Activated CD8-positive, alpha-beta memory T cell treated with anti-CD3 and anti-CD28 coated beads for 24 hours (primary cell): ENCODE measurements at regions not wholly inside any gene's neighbourhood (a gene's known extent, or its start where the extent isn't known, plus 50 kb on each side); places are given as distances from the start of the nearest gene placed in this dataset.
"Not testable (repeated sequence)": the region's sequence is repeated elsewhere in the genome, so short reads cannot be mapped to it uniquely, and the experiment has no call there.

ENCODE experiments used
- DNase-seq: peaks from one replicate; pipeline ENCODE4 v3.0.0-alpha.2; 2020

DNA sequence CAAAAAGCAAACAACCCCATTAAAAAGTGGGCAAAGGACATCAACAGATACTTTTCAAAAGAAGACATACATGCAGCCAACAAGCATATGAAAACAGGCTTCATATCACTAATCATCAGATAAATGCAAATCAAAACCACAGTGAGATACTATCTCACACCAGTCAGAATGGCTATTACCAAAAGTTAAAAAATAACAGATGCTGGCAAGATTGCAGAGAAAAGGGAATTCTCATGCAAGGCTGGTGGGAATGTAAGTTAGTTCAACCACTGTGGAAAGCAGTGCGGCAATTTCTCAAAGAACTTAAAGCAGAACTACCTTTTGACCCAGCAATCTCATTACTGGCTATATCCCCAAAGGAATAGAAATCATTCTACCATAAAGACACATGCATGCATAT lies 260.8 kb downstream of the C11orf87 start:
- not testable (repeated sequence) for DNase-seq

DNA sequence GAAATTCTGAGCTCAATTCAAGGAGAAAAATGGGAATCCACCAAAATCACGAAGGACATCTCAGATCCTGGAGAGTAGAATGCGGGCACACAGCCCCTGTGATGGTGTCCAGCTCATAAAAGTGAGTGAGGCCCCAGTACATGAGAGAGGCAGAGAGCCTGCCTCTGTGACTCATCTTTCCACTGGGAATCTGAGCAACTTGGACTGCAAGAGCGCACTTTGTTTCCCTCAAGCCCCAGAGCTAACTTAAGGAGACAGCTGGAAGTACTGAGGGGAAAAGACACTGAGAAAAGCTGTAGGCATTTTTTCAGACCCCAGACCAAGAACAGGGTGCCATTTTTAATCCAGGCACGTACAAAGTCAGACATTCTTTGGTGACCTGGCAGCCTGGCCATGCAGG lies 273.7 kb downstream of the C11orf87 start:
- DNase-seq, result no peak

DNA sequence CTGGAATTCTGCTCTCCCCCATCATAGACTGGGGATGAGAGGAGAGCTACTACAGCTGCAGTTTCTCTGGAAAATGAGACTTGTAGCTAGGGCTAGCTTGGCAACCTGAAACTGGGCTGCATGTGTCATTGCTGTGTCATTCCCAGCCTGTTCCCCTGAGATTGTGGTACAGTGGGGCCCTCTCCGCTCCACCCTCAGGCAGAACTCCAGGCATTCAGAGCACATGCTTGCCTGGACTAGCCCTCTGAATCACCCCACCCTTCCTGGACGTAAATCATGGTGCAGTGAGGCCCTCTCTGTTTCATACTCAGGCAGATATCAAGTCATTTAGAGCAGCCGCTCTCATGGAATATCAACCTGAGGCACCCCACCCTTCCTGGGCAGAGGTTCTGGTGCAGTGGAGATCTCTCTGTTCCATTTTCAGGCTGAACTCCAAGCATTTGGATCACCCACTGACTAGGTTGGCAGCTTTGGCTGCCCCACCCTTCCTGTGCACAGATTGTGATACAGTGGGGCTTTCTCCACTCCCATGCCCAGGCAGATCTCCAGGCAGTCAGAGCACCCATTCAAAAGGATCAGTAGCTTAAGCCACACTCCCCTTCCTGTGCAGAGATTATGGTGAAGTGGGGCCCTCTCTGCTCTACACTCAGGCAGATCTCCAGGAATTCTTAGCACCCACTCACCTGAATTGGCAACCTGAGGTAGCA lies 274.4 kb downstream of the C11orf87 start:
- no peak for DNase-seq

DNA sequence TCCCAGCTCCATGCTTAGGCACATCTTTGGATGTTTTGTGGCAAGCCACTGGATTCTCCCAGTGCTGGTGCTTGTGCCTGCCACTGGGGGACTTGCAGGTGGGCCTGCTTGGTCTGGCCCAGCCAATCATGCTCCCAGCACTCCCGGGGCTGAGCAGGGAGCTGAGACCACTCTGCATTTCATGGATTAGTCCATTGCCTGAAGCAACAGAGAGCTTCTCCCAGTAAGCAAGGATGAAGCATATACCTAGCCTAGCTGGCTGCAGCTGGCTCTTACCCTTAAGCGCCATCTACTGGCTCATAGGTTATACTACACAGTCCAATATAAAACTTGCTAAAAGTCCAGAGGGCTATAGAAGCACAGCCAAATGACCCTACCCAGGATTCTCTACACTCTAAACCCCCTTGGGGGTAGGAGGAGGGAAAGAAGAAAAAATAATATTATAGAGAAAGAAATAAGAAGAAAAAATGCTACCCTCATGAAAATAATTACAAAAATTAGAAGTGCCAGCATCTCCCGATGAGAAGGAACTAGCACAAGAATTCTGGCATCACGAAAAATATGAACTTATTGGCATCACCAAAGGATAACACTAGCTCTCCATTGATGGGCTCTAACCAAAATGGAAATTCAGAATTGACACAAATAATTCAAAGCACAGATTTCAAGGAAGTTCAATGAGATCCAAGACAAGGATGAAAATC lies 275.3 kb downstream of the C11orf87 start:
- DNase-seq, result no peak

DNA sequence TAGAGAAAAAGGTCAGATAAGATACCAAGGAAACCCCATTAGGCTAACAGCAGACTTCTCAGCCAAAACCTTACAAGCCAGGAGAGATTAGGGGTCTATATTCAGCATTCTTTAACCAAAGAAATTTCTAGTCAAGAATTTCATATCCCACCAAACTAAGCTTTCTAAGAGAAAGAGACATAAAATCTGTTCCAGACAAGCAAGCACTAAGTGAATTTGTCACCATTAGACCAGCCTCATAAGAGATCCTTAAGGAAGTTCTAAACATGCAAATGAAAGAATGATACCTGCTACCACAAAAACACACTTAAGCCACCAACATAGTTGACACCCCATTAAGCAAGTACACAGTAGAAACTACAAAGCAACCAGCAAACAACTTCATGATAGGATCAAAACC lies 276.2 kb downstream of the C11orf87 start:
- DNase-seq, result no peak

DNA sequence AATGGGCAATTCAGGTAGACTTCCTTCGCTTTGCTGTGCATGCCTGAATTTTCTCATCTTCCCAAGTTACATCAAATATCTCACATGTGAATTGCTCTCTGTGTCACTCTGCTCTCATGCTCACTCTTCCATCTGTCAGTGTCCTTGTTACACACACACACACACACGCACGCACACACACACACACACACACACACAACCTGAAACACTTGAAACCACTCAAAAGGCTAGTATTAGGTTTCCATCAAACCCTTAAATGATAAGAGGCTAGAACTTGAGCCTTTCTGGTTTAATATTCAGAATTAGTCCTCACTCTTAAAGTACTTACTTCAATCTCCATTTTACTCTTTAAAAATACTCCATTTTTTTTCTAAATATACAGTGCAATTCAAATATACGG lies 282.4 kb downstream of the C11orf87 start:
- DNase-seq, result no peak

DNA sequence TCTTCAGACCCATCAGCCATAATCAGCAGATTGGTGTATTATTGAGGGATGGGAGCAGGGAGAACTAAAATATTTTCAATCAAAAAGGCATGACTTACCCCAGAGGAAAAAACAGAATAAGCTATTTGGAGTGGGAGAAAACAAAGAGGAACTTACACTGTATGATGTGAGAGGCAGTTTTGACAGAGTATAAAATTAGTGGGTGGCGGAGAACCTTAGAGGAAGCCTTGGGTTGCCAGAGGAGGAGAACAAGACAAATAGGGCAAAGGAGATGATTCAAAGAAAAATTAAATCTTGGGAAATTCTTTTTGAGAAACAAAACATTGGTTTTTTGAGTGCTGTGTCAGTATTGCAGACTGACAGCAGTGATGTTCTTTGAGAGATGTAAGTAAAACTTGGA lies 285.0 kb downstream of the C11orf87 start:
- no peak for DNase-seq

DNA sequence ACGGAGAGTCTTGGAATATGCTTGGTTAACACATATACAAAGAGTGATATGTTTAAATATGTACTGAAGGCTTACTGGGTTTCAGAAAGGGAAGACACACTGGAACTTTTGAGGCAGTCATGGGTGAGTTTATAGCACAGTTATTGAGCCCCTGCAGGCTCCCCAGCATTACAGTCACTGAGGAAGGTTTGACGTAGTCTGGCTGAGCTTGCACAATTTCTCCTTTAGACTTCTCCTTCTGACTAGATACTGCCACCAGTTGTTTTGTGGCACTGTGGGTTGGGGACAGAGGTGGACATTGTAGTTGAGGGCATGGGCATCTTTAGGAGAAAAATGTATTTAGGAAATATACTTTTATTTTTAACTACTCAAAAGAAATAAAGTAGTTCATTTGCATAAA lies 285.4 kb downstream of the C11orf87 start:
- no peak for DNase-seq

DNA sequence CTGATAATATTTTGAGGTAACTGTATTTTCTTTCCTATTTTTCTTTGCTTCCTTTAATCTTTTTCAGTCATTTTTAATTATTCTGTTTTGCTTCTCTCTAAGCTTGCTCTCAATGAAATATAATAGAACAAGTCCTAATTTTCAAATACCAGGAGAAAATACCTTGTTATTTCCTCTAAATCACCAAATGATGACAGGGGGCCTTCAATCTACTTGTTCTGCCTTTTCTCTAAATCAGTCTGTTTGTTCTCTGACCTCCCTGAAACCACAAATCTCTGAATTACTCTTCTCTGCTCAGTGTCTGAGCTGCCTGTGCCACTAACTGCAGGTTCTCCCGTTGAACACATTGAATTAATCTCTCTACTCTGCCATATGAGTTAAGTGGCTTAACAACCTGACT lies 286.2 kb downstream of the C11orf87 start:
- no peak for DNase-seq

DNA sequence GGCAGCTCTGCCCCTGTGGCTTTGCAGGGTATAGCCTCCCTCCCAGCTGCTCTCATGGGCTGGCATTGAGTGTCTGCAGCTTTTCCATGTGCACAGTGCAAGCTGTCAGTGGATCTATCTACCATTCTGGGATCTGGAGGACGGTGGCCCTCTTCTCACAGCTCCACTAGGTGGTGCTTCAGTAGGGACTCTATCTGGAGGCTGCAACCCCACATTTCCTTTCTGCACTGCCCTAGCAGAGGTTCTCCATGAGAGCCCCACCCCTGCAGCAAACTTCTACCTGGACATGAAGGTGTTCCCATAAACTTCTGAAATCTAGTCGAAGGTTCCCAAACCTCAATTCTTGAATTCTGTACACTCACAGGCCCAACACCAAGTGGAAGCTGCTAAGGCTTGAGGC lies 292.5 kb downstream of the C11orf87 start:
- not testable (repeated sequence) for DNase-seq

DNA sequence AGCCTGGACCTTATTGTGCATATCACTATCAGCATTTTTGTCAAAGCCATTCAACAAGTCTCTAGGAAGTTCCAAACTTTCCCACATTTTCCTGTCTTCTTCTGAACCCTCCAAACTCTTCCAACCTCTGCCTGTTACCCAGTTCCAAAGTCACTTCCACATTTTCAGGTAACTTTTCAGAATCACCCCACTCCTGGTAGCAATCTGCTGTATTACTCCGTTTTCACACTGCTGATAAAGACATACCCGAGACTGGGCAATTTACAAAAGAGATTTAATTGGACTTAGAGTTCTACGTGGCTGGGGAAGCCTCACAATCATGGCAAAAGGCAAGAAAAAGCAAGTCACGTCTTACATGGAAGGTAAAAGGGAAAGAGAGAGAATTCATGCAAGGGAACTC lies 293.4 kb downstream of the C11orf87 start:
- DNase-seq, result not testable (repeated sequence)

DNA sequence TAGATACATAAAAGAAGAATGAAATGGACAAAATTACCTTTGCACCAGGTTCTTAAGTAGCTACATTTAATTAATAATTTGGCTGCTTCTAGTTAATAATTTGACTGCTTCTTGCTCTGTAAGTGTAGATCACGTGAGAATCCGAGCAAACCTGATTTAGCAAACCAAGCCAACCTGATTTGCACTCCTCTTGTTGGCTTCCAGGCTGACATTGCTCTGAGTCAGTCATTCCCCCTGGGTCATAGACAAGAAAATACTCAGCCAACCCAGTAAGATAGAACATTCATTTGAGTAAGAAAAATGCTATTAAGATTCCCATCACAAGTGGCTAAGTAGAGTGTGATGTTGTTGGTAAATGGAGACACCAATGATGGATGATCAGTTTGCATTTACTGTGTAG lies 304.1 kb downstream of the C11orf87 start:
- no peak for DNase-seq

DNA sequence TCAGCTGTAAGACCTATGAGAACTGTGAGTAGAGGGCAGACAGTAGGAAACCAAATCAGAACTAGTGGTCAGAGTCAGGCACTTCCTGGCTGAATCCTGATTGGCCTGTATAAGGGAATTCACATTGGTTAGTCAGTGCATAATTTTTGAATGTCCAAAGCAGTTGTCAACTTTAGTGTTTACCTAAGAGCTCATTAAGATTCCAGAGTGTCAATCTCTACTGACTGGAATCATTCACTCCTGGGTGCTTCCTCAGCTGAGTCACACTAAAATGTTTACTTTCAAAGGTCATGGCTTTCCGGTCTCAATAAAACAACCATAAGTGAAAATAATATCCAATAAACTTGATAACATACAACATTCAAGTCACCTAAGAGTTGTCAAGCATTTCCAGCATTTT lies 306.1 kb downstream of the C11orf87 start:
- DNase-seq, result no peak

DNA sequence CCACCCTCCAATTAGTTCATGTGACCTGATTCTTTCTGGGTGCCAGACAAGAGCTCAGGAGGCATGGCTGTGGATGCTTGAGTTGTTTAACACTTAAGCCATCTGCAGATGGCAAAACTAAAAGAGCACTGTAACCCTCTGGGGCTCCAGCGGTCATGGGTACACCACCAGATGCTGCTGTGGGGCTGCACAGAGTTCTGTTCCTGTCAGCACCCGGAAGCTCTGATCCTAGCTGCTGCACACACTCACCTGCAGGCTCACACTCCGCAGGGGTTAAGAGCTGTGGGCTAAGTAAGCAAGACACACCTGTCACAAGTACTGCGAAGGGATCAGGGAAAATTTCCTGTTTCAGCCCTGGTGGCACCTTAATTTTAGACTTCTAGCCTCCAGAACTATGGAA lies 307.8 kb downstream of the C11orf87 start:
- no peak for DNase-seq

DNA sequence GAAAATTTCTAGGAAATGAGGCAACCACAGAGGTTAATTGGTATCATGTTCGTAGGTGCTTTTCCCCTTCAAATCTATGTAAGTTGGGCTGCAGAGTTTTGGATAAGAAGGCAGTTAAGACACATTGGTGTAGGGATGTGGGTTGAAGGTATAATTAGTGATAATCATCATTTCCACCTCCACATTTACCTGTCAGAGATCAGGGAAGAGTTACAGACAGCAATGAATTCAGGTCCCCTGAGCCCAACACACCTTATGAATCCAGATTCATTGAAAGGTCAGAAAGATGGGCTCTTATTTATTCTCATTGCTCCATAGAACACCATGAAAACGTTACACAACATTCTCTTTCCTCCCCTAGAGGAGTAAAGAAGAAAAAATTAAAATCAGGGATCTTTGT lies 308.7 kb downstream of the C11orf87 start:
- no peak for DNase-seq

DNA sequence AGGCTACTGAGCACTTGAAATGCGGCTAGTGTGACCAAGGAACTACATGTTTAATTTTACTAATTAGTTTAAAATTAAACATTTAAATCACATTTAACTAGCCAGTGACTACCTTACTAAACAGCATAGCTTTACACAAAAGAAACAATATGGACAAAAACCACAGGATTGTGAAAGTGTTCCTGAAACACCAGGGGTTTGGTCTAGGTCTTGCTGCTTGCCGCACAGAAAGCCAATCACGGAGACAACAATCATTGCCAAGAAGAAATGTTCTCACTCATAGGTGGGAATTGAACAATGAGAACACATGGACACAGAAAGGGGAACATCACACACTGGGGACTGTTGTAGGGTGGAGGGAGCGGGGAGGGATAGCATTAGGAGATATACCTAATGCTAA lies 309.5 kb downstream of the C11orf87 start:
- no peak for DNase-seq

DNA sequence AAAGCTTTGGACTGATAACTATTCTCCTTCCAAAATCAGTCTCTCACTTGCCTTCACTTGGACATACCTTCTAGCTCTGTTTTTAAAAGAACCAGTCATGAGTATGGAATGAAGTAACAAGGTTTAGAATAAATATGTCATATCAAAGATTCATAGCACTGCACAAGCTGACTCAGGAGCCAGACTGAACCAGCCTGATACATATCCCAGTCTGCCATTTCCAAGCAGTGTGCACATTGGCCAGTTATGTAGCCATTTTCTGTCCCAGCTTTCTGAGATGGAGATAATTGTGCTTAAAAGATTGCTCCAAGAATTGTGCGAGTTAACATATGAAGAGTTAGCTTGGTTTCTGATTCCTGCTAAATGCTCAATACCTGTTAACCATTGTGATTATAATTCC lies 311.3 kb downstream of the C11orf87 start:
- no peak for DNase-seq

DNA sequence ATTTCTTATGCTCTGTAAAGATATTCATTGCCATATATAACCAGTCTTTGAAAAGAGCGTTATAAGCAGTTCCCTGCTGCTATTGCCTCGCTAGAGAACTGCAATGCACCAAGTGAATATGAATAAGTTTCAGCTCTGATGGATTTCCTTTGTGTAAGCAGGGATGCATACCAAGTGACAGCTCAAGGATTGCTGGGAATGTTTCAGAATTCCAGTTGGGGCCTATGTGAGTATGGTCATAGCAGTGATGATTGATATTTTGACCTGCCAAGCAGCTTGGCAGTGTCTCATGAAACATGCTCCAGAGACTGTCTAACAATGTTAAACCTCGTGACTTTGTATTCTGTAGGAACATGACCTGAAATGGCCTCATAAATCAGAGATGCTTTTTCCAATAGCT lies 312.6 kb downstream of the C11orf87 start:
- no peak for DNase-seq

DNA sequence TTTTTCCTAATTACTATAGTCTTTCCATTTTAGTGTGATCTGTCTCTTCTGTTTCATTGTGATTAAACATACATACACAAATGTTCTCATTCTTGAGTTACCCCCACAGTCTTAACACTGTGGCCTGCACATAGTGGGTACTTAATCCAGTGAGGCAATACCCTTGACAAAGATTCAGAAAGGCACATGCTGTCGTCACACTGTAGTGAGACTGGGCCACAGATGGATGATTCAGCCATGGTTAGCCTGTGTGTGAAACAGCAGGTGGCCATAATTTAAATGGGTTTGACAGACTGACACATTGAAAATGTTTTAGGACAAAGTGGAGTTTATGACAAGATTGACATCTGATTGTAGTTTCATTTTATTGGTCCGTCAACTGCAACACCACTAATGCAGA lies 313.1 kb downstream of the C11orf87 start:
- DNase-seq, result no peak

DNA sequence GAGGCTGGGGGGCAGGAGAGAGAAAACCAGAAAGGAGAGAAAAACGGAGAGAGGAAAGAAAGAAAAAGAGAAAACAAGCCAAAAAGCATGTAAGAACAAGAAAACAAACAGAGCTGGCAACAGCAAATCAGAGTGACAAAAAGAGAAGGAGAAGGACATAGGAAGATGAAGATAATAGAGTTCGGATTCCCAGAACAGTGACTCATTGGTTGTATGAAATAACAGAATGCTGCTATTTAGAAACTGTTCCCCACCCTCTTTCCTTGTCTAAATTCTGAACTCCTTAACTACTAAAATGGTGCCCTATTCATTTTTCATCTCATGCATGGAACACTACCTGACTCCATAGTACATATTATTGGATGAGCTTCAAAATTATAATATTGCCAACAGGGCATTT lies 317.4 kb downstream of the C11orf87 start:
- DNase-seq, result no peak

DNA sequence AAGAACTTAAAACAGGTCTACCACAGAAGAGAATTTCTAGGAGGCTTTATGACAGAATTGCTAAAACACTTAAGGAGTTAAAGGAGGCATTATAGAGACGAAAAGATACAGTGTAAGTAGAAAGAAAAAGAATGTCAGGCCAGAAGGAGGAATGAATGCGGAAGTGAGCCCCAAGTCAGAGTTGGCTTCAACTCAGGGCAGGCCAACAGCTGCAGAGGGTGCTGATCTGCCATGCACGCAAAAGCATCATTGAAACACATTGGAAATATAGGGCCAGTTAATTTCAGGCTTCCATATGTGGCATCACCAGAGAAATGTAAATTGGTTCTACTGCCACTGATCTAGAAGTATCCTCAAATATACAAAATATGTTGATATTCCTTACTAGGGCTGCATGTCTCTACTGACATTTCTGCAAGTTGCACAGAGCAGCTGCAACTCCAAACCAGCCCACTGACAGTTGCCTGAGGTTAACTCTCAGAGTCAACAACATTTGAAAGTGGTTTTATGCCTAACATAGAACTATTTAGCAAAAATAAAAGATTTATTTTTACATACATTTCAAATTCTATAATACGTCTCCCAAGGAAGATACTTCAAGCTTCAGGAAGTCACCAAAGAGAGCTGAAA lies 324.1 kb downstream of the C11orf87 start:
- no peak for DNase-seq

DNA sequence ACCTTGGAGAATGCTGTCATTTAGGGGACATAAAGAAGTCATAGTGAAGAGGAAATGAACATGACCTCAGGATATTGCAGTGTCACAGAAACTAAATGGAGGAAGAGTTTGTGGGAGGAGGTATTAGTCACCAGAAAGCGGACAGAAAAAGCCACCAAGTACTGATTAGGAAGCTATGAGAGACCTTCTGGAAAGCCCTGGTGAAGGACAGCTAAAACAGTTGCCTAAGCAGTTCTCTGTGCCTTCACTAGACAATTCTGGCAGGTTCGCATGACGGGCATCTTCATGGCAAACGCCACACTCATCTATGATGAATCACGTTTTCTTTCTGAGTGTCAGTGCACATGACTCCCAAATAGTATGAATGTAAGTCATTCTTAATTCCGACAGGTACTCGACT lies 325.8 kb downstream of the C11orf87 start:
- DNase-seq, result no peak

DNA sequence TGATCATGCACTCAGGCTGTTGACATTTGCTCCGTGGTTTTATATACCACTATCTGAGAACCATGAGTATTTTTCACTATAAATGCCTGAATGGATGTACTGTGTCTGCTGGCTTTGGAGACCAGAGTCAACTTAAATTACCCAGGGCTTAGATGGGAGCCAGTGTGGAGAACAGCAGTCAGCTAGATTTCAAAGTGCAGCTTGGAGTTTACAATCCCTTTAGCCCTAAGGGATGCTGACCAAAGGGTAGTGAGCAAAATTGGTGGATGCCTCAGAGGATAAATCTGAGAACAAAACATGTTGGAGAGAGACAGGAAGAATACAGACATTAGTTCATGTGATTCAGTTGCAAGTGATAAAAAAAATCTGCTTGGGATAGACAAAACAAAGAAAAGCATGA lies 327.5 kb downstream of the C11orf87 start:
- DNase-seq, result no peak

DNA sequence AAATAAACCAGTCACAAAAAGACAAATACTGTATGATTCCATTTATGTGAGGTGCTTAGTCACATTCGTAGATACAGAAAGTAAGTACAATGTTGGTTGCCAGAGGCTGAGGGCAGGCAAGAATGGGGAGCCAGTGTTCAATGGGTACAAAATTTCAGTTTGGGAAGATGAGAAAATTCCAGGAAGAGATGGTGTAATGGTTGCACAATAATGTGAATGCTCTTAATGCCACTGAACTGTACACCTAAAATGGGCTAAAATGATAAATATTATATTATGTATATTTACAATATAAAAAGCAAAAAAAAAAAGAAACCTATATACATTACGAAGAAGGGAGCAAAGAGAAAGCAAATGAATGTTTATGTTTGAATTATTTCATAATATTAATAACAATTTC lies 329.0 kb downstream of the C11orf87 start:
- DNase-seq, result no peak
